ENCODE measurements at regions not wholly inside any gene's neighbourhood (a gene's known extent, or its start where the extent isn't known, plus 50 kb on each side); places are given as distances from the start of the nearest gene placed in this dataset.

GRCh38 chr13:30125422-30126073 lies 181.8 kb downstream of the KATNAL1 start:
- Histone ChIP-seq H3K27me3 (ENCODE audit: control insufficient read depth, insufficient read depth, low read length) (no peaks in the 10 kb centered on the region), H3K36me3 (ENCODE audit: control insufficient read depth, insufficient read depth, low read length) (no peaks in the 10 kb centered on the region), H3K4me3 (ENCODE audit: low read depth, low read length) (no peak overlapping the region)
- TF ChIP-seq, protein P1, sequence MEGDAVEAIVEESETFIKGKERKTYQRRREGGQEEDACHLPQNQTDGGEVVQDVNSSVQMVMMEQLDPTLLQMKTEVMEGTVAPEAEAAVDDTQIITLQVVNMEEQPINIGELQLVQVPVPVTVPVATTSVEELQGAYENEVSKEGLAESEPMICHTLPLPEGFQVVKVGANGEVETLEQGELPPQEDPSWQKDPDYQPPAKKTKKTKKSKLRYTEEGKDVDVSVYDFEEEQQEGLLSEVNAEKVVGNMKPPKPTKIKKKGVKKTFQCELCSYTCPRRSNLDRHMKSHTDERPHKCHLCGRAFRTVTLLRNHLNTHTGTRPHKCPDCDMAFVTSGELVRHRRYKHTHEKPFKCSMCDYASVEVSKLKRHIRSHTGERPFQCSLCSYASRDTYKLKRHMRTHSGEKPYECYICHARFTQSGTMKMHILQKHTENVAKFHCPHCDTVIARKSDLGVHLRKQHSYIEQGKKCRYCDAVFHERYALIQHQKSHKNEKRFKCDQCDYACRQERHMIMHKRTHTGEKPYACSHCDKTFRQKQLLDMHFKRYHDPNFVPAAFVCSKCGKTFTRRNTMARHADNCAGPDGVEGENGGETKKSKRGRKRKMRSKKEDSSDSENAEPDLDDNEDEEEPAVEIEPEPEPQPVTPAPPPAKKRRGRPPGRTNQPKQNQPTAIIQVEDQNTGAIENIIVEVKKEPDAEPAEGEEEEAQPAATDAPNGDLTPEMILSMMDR (IDR thresholded peaks at IDR 0.05; ENCODE audit: insufficient read depth, low read length, poor library complexity, severe bottlenecking), result no peak
- DNase-seq (ENCODE audit: low read depth), result peak; percentile 84

GRCh38 chr13:30124131-30124768 lies 183.1 kb downstream of the KATNAL1 start:
- H3K4me3 ChIP-seq (ENCODE audit: low read depth, low read length), result no peak overlapping the region

DNA sequence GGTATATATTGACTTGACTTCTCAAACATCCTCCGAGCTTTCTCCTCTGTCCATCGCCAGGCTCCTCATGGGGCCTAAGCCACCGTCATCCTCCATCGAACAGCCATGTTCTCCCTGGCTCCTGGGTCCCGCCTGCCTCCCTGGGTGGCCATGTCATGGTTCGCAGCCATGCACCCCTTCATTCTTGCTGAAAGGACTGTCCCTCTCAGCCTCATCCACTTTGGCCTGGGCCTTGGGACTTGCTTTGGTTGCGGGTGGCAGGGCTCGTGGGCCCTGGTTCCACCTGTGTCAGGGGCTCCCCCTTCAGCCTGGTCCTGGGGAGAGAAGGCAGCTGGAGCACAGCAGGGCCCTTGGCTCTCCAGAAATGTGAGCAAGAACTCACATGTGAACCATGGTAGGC lies 183.8 kb downstream of the KATNAL1 start:
- H3K27me3 ChIP-seq (ENCODE audit: control insufficient read depth, insufficient read depth, low read length), result no peaks in the 10 kb centered on the region
- no peak overlapping the region for H3K4me3 ChIP-seq (ENCODE audit: low read depth, low read length)
- TF ChIP-seq, protein P1 (IDR thresholded peaks at IDR 0.05; ENCODE audit: insufficient read depth, low read length, poor library complexity, severe bottlenecking), result no peak
- H3K36me3 ChIP-seq (ENCODE audit: control insufficient read depth, insufficient read depth, low read length), result no peaks in the 10 kb centered on the region
- DNase-seq (ENCODE audit: low read depth), result no peak

More at GRCh38 chr13:30124131-30124768, 183.1 kb downstream of the KATNAL1 start:
- DNase-seq (ENCODE audit: low read depth), result no peak
- TF ChIP-seq, protein P1 (IDR thresholded peaks at IDR 0.05; ENCODE audit: insufficient read depth, low read length, poor library complexity, severe bottlenecking), result no peak
- Histone ChIP-seq H3K36me3 (ENCODE audit: control insufficient read depth, insufficient read depth, low read length) (no peaks in the 10 kb centered on the region), H3K27me3 (ENCODE audit: control insufficient read depth, insufficient read depth, low read length) (no peaks in the 10 kb centered on the region)

DNA sequence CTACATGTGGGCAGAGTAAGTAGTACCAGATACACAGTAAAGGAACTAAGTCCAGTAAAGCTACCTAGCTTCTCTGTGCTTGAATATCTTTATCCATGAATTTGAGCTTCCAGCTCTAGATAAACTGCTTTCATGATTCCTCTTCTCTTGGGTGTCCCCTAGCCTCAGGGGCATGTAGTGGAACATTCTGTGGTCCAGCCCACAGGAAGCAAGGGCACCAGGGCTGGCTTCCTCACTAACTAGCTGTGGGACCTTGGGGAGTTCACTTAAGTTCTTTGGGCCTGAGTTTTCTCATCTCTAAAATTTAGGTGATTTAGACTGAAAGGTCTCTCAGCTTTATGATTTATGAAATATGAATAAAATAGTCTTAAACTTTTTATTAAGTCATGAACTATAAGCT lies 185.7 kb downstream of the KATNAL1 start:
- Histone ChIP-seq H3K36me3 (ENCODE audit: control insufficient read depth, insufficient read depth, low read length) (no peaks in the 10 kb centered on the region), H3K4me3 (ENCODE audit: low read depth, low read length) (no peak overlapping the region), H3K27me3 (ENCODE audit: control insufficient read depth, insufficient read depth, low read length) (no peaks in the 10 kb centered on the region)
- TF ChIP-seq, protein P1 (IDR thresholded peaks at IDR 0.05; ENCODE audit: insufficient read depth, low read length, poor library complexity, severe bottlenecking), result no peak
- DNase-seq (ENCODE audit: low read depth), result no peak

DNA sequence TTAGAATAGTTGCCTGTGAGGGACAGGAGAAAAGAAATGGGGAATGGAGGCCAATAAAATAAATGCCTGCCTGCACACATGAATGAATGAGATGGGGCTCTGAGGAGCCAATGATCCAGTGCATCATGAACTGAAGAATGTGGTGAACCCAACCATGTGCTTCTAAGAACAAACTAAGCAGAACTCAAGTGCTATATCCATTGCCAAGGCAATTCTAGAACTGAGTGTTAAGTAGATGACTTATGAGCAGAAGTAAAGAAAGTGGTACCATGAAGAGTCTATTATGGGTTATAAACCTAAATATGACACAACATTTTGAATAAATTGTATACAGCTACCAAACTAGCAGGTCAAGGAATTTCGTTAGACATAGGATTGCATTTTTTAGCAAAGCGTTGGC lies 186.1 kb downstream of the KATNAL1 start:
- H3K4me3 ChIP-seq (ENCODE audit: low read depth, low read length), result no peak overlapping the region
- H3K36me3 ChIP-seq (ENCODE audit: control insufficient read depth, insufficient read depth, low read length), result no peaks in the 10 kb centered on the region
- no peaks in the 10 kb centered on the region for H3K27me3 ChIP-seq (ENCODE audit: control insufficient read depth, insufficient read depth, low read length)
- no peak for DNase-seq (ENCODE audit: low read depth)
- TF ChIP-seq, protein P1 (IDR thresholded peaks at IDR 0.05; ENCODE audit: insufficient read depth, low read length, poor library complexity, severe bottlenecking), result no peak

Data from kidney epithelial cell (primary cell).